ENCODE measurements at regions not wholly inside any gene's neighbourhood (a gene's known extent, or its start where the extent isn't known, plus 50 kb on each side); places are given as distances from the start of the nearest gene placed in this dataset.

DNA sequence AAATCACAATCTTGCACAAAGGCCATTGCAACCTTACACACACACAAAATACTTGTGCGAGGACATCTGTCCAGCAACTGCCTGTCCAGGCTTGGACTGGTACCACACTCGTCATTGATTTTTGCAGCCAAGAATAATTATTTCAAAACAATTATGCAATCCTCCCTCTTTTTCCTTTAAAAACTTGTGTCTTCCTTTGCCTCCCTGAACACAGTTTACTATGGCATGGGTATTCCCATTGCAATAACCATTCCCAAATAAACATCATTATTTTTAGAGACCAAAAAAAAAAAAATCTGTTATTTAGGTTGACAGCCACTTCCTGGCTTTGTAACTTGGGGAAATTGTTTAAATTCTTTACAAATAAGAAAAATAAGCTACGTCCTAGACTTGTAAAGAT is 54.0 kb downstream of the C11orf91 start:
- TF ChIP-seq, protein P1, sequence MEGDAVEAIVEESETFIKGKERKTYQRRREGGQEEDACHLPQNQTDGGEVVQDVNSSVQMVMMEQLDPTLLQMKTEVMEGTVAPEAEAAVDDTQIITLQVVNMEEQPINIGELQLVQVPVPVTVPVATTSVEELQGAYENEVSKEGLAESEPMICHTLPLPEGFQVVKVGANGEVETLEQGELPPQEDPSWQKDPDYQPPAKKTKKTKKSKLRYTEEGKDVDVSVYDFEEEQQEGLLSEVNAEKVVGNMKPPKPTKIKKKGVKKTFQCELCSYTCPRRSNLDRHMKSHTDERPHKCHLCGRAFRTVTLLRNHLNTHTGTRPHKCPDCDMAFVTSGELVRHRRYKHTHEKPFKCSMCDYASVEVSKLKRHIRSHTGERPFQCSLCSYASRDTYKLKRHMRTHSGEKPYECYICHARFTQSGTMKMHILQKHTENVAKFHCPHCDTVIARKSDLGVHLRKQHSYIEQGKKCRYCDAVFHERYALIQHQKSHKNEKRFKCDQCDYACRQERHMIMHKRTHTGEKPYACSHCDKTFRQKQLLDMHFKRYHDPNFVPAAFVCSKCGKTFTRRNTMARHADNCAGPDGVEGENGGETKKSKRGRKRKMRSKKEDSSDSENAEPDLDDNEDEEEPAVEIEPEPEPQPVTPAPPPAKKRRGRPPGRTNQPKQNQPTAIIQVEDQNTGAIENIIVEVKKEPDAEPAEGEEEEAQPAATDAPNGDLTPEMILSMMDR (IDR thresholded peaks at IDR 0.05; ENCODE audit: poor library complexity) = no peak
- no peak for TF ChIP-seq EZH2 (IDR thresholded peaks at IDR 0.05; ENCODE audit: borderline replicate concordance)
- no peak for TF ChIP-seq EZH2phosphoT487 (IDR thresholded peaks at IDR 0.05; ENCODE audit: low read depth, severe bottlenecking, unreplicated experiment)
- no peaks in the 10 kb centered on the region for H3K36me3 ChIP-seq (replicated peaks; ENCODE audit: insufficient read depth, low read depth)
- no peaks in the 10 kb centered on the region for H3K9me2 ChIP-seq (replicated peaks; ENCODE audit: insufficient read depth)
- no peaks in the 10 kb centered on the region for H3K27me3 ChIP-seq
- no peak overlapping the region for H3K4me3 ChIP-seq
- no peaks in the 10 kb centered on the region for H3K9me3 ChIP-seq (ENCODE audit: low read depth)
- H3K4me2 ChIP-seq = no peak overlapping the region
- no peak for DNase-seq (ENCODE audit: low spot score)
- no peaks in the 10 kb centered on the region for H3K79me2 ChIP-seq
- 84% methylated on average over 3 of the region's 3 CpGs for WGBS (ENCODE audit: low lambda C conversion rate, missing lambda C conversion rate)
- H3K4me1 ChIP-seq (ENCODE audit: insufficient read depth) = no peaks in the 10 kb centered on the region
- H2AFZ ChIP-seq = no peak overlapping the region
- no peaks in the 10 kb centered on the region for H4K20me1 ChIP-seq (ENCODE audit: insufficient read depth, poor library complexity, severe bottlenecking)
- no peak overlapping the region for H3K27ac ChIP-seq

- Histone ChIP-seq H3K4me1 (ENCODE audit: insufficient read depth) (no peaks in the 10 kb centered on the region), H3K79me2 (no peaks in the 10 kb centered on the region), H3K4me2 (no peak overlapping the region), H3K36me3 (replicated peaks; ENCODE audit: insufficient read depth, low read depth) (no peaks in the 10 kb centered on the region), H4K20me1 (ENCODE audit: insufficient read depth, poor library complexity, severe bottlenecking) (no peaks in the 10 kb centered on the region), H3K9me3 (ENCODE audit: low read depth) (no peaks in the 10 kb centered on the region), H3K27ac (no peak overlapping the region), H3K4me3 (no peak overlapping the region), H3K9me2 (replicated peaks; ENCODE audit: insufficient read depth) (no peaks in the 10 kb centered on the region), H2AFZ (no peak overlapping the region), H3K27me3 (no peaks in the 10 kb centered on the region)
- 95% methylated on average over 4 of the region's 4 CpGs for WGBS (ENCODE audit: low lambda C conversion rate, missing lambda C conversion rate)
- no peak for DNase-seq (ENCODE audit: low spot score)
- TF ChIP-seq, protein P1 (IDR thresholded peaks at IDR 0.05; ENCODE audit: poor library complexity) = no peak
- no peak for TF ChIP-seq EZH2 (IDR thresholded peaks at IDR 0.05; ENCODE audit: borderline replicate concordance)
- no peak for TF ChIP-seq EZH2phosphoT487 (IDR thresholded peaks at IDR 0.05; ENCODE audit: low read depth, severe bottlenecking, unreplicated experiment)
Observed at GRCh38 chr11:33646168-33646567, 54.5 kb downstream of the C11orf91 start.

GRCh38 chr11:33645686-33646085 is 54.9 kb downstream of the C11orf91 start:
- Histone ChIP-seq H4K20me1 (ENCODE audit: insufficient read depth, poor library complexity, severe bottlenecking) (no peaks in the 10 kb centered on the region), H3K4me3 (no peak overlapping the region), H3K79me2 (no peaks in the 10 kb centered on the region), H3K4me1 (ENCODE audit: insufficient read depth) (no peaks in the 10 kb centered on the region), H3K4me2 (no peak overlapping the region), H3K9me3 (ENCODE audit: low read depth) (no peaks in the 10 kb centered on the region), H3K27ac (no peak overlapping the region), H3K27me3 (no peaks in the 10 kb centered on the region), H3K9me2 (replicated peaks; ENCODE audit: insufficient read depth) (no peaks in the 10 kb centered on the region), H2AFZ (no peak overlapping the region), H3K36me3 (replicated peaks; ENCODE audit: insufficient read depth, low read depth) (no peaks in the 10 kb centered on the region)
- 93% methylated on average over 20 of the region's 20 CpGs for WGBS (ENCODE audit: low lambda C conversion rate, missing lambda C conversion rate)
- no peak for DNase-seq (ENCODE audit: low spot score)
- TF ChIP-seq, protein P1 (IDR thresholded peaks at IDR 0.05; ENCODE audit: poor library complexity) = no peak
- TF ChIP-seq EZH2 (IDR thresholded peaks at IDR 0.05; ENCODE audit: borderline replicate concordance) (no peak), EZH2phosphoT487 (IDR thresholded peaks at IDR 0.05; ENCODE audit: low read depth, severe bottlenecking, unreplicated experiment) (no peak)

Data from hepatocyte (in vitro differentiated cells).